ENCODE measurements at regions not wholly inside any gene's neighbourhood (a gene's known extent, or its start where the extent isn't known, plus 50 kb on each side); places are given as distances from the start of the nearest gene placed in this dataset.
"Not testable (repeated sequence)": the region's sequence is repeated elsewhere in the genome, so short reads cannot be mapped to it uniquely, and the experiment has no call there.

GRCh38 chr3:87564438-87564837 lies 288.1 kb upstream of the POU1F1 start:
- DNase-seq = no peak

GRCh38 chr3:87563712-87564111 lies 287.3 kb upstream of the POU1F1 start:
- no peak for DNase-seq

- no peak for DNase-seq
These were observed 282.1 kb upstream of the POU1F1 start for GRCh38 chr3:87558492-87558891.

GRCh38 chr3:87555290-87555689 lies 278.9 kb upstream of the POU1F1 start:
- DNase-seq = no peak

DNA sequence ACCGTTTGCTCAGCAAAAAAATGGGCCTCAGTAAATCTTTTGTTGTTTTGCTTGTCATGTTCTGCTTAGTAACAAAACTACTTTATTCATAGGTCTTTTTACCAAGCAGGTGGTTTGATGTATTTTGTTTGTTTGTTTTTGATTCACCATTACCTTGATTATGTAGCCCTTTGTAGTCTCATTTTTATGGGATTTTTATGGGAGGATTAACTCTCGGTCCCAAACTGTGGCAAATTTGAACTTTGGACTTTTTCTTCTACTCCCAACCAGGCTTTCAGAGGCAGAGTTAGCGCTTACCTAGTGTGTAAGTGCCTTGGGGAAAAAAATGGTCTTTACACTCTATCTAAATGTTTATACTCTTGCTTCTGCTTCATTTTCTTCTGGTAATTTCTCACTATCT lies 276.7 kb upstream of the POU1F1 start:
- DNase-seq = no peak

DNA sequence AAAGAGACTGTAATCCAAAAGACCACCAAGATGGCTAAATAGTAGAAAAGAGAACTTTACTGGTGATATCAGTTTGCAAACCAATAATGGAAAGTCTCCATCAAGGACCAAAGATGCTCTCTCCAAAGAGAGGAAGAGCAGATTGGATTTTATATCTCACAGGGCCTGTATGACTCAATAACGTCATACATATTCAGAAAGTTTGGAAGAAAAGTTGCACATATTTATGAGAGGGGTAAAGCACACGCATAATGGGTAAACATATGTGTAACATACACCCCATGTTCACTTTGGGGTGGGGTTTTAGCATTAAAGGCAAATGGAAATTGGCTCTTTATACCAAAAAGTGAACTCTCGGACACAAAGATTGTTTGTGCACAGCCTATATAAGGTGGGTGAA lies 274.5 kb upstream of the POU1F1 start:
- DNase-seq = no peak

DNA sequence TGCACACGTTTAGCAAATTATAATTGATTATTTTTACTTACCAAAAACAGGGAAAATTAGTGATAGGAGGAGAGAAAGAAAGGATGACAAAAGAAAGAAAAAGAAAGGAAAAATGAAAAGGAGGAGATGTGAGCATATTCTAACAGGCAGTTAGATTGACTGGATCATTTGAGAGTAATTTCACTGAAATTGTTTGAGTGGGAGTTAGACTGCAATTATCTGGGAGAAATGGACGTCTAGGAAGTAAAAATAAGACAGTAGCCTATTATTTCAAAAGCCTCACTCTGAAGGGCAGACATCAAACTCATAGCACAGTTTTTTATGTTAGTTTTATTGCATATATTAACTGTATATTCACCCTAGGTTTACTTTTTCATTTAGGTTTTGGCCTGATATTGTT lies 272.8 kb upstream of the POU1F1 start:
- DNase-seq = no peak

DNA sequence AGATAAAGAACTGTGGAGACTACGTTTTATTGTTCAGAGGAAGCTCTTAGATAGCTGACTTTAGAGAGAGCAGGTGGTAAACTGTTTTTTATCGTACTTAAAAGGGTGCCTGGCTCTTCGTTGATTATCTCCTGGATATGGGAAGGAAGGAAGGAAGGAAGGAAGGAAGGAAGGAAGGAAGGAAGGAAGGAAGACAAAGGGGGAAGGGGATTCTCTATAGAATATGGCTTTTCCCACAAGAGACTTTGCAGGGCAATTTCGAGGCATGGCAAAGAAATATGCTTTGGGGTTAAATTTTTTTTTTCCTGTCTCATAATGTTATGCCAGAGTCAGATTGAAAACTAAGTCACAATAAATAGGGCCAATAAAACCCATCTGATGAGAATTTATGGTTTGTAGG lies 271.9 kb upstream of the POU1F1 start:
- DNase-seq = no peak

- DNase-seq = no peak
These were observed 269.8 kb upstream of the POU1F1 start for GRCh38 chr3:87546216-87546615.

- not testable (repeated sequence) for DNase-seq
These were observed 267.0 kb upstream of the POU1F1 start for GRCh38 chr3:87543408-87543807.

- DNase-seq = no peak
These were observed 265.3 kb upstream of the POU1F1 start for GRCh38 chr3:87541723-87542122.

GRCh38 chr3:87538722-87539121 lies 262.3 kb upstream of the POU1F1 start:
- not testable (repeated sequence) for DNase-seq

DNA sequence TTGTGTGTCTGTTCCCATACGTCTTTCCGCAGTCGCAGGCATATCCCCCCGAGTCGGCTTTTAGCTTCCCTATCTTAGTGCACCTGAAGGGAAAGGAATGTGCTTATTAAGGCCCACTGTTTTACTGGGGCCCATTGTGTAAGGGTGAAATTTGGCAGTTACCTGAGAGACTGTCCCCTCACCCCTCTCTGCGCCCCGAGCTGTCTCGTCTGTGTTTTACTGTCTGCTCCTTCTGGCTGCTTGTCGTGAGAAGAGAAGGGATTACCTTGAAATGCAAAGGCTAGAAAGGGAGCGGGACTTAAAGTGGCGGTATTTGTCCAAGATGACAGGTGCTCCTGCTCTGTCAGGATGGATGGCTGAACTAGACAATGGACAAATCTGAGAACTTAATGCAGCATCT lies 233.0 kb upstream of the POU1F1 start:
- DNase-seq = no peak

GRCh38 chr3:87508921-87509320 lies 232.5 kb upstream of the POU1F1 start:
- DNase-seq = no peak

DNA sequence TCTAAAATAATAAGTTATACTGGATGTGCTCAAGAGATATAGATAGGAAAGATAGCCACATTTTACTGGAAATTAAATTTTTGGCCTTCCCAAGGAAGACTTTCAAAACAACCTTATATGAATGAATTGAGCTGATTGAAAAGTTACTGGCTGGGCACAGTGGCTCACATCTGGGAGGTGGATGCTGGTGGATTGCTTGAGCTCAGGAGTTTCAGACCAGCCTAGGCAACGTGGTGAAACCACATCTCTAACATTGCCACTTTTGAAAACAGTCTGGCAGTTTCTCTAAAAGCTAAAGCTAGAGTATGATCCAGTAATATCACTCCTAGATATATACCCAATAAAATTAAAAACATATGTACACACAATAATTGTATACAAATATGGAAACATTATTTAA lies 231.4 kb upstream of the POU1F1 start:
- no peak for DNase-seq

DNA sequence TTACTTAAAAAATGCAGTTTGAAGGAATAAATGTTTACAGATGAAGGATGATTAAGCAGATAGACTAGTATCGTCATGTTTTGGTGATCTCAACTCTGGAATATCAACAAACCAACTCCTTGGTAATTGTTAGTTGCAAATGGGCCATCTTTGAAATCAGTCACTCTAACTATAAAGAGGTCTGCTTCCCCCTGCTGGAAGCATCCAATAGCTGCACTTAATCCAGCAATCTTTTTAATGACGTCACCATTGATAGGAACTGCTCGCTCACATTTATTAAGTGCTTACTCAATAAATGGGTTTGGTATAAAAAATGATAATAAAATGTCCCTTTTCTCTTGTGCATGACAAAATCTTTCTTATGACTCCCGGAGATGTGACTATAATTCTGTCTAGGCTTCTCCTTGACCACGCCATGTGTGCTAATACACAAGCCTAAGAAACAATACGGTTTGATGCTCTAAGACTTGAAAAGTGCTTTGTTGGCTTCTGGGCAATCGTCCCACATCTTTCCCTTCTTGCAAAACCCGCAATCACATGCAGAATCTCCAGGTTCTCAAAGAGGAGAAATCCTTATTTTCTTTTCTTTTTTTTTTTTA lies 227.6 kb upstream of the POU1F1 start:
- no peak for DNase-seq

DNA sequence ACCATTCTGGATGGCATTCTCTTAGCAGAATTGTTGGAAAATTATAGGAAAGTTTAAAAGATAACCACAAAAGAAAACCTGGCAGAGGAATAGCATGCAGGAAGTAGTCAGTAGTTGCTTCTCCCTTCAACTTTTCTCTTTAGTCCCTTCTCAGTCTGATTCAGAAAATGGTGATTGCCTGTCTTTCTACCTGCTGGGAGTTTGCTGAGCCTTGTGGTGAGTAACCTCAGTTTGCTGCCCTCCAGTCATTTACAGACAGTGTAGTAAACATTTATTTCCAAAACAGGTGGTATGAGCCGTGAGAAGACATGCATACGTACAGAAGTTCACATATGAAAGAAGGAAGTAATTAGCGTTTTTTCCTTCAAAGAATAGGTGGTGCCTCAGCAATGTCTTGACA lies 224.7 kb upstream of the POU1F1 start:
- DNase-seq = no peak

DNA sequence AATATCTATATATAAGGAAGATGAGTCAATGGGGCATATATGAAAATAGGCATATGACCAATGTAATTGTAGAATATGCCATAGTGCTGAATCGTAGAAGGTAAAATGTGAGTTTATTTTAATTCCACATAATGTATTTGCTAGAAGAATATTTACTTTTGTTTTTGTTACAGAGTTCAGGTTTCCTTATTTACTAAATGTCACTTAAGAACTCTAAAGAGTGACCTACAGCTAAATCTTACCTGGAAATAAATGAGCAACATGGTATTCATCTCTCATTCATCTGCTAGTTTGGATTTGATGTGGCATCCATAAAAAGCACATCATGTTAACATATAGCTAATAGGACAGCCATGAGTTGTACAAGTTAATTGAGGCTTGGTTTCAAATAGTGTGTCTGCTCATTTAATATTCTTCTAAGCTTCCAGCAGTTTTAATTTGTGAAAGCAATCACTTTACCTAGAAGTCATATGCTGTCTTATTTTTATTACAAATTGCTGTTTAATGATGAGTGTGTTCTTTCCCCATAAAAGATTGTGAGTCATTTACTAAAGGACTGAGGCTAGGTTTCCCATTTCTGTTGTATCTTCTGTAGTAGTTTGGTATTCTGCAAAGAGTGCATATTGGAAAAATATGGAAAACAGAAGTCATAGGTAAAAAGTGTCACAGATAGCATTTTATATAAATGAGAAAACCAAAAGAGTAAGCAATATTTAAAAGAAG lies 222.1 kb upstream of the POU1F1 start:
- no peak for DNase-seq

DNA sequence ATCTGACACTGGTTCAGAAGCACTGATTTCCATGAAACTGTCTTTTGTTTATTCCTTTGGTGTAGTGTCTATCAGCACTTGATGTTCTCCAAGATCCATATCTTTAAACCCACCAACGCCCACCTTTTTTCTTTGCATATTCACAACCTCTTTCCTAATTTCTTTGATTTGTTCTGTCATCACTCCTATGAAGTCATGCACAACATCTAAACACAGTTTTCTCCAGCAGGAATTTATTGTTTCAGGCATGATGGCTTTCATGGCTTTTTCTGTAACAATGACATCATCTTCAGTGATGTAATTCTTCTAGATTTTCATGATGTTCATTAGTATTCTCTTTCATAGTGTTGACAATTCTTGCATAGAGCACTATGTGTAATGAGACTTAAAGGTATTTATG lies 219.6 kb upstream of the POU1F1 start:
- DNase-seq = no peak

DNA sequence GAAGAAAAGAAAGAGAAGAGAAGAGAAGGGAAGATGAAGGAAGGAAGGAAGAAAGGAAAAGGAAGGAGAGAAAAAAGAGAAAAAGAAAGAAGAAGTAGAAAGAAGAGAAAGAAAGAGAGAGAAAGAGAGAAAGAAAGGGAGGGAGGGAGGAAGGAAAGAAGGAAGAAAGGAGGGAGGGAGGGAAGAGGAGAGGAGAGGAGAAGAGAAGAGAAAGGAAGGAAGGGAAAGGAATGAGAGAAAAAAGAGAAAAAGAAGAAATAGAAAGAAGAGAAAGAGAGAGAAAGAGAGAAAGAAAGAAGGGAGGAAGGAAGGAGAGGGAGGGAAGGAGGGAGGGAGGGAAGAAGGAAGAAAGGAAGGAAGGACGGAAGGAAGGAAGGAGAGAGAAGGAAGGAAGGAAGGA lies 217.9 kb upstream of the POU1F1 start:
- DNase-seq = no peak

GRCh38 chr3:87491843-87492242 lies 215.5 kb upstream of the POU1F1 start:
- no peak for DNase-seq

GRCh38 chr3:87489892-87490291 lies 213.5 kb upstream of the POU1F1 start:
- no peak for DNase-seq

- DNase-seq = no peak
These were observed 212.4 kb upstream of the POU1F1 start for GRCh38 chr3:87488765-87489164.

DNA sequence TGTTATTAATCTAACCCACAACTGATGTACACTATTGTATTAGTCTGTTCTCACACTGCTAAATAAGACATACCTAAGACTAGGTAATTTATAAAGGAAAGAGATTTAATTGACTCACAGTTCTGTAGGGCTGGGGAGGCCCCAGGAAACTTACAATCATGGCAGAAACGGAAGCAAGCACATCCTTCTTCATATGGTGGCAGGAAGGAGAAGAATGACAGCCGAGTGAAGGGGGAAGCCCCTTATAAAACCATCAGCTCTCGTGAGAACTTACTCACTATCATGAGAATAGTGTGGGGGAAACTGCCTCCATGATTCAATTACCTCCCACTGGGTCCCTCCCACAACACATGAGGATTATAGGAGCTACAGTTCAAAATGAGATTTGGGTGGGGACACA lies 210.3 kb upstream of the POU1F1 start:
- DNase-seq = not testable (repeated sequence)

- no peak for DNase-seq
These were observed 209.7 kb upstream of the POU1F1 start for GRCh38 chr3:87486115-87486514.

All from activated CD8-positive, alpha-beta memory T cell treated with anti-CD3 and anti-CD28 coated beads for 24 hours (primary cell).